H1 (cell line): ENCODE measurements at regions not wholly inside any gene's neighbourhood (a gene's known extent, or its start where the extent isn't known, plus 50 kb on each side); places are given as distances from the start of the nearest gene placed in this dataset.

Experiments
- BACH1 ChIP-seq: IDR thresholded peaks from 2 replicates; pipeline ENCODE4 v1.6.1; 2012; ENCODE audit warnings: low read length, improper control_type of control experiment
- EGR1 ChIP-seq: IDR thresholded peaks from 2 replicates; pipeline ENCODE4 v1.6.1; 2011; ENCODE audit warnings: low read depth, low read length, borderline replicate concordance
- PHF8 ChIP-seq: fragments of 200-600 bp; sonication (generic); conservative IDR thresholded peaks from 2 replicates; pipeline ENCODE4 v1.7.1; 2012; ENCODE audit warnings: low read depth, mild to moderate bottlenecking, inconsistent platforms, low read length, moderate library complexity
- POLR2AphosphoS5 ChIP-seq: IDR thresholded peaks from 2 replicates; pipeline ENCODE4 v1.6.1; 2011; ENCODE audit warnings: low read depth, low read length
- POU5F1 ChIP-seq: IDR thresholded peaks from 2 replicates; pipeline ENCODE4 v1.6.1; 2011; ENCODE audit warnings: low read depth, mild to moderate bottlenecking, low read length, moderate library complexity
- TF ChIP-seq, protein P1 (sequence below): IDR thresholded peaks from 2 replicates; pipeline ENCODE4 v1.6.1; 2012; ENCODE audit warnings: low read length, inconsistent platforms

DNA sequence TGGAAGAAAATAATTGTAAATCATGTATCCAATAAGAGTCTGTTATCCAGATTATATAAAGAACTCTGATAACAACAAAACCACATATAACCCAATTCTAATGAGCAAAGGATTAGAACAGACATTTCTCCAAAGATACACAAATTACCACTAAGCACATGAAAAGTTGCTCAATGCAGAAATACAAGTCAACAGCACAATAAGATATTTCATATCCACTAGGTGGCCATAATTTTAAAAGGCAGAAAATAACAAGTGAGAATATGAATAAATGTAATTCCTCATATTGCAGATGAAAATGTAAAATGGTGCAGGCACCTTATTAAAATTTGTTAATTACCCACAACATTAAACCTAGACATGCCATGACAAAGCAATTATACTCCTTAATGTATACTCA lies 73.9 kb upstream of the ZCCHC13 start (continued):
- TF ChIP-seq, protein P1, sequence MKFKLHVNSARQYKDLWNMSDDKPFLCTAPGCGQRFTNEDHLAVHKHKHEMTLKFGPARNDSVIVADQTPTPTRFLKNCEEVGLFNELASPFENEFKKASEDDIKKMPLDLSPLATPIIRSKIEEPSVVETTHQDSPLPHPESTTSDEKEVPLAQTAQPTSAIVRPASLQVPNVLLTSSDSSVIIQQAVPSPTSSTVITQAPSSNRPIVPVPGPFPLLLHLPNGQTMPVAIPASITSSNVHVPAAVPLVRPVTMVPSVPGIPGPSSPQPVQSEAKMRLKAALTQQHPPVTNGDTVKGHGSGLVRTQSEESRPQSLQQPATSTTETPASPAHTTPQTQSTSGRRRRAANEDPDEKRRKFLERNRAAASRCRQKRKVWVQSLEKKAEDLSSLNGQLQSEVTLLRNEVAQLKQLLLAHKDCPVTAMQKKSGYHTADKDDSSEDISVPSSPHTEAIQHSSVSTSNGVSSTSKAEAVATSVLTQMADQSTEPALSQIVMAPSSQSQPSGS, result no peak
- TF ChIP-seq POU5F1 (no peak), PHF8 (no peak), POLR2AphosphoS5 (no peak), BACH1 (no peak), EGR1 (no peak)
